CD14-positive monocyte (primary cell): ENCODE measurements at regions not wholly inside any gene's neighbourhood (a gene's known extent, or its start where the extent isn't known, plus 50 kb on each side); places are given as distances from the start of the nearest gene placed in this dataset.

ENCODE experiments used
- DNase-seq, 3 donors: peaks; one replicate each; pipeline ENCODE4 v3.0.0-alpha.2; 2011 to 2022
- H2AFZ ChIP-seq: 2 replicates; pipeline ENCODE4 v1.6.0; 2012; ENCODE audit warnings: mild to moderate bottlenecking, low read depth, low read length, inconsistent platforms; ENCODE audit not compliant: insufficient read depth, poor library complexity, severe bottlenecking
- H3K27ac ChIP-seq, 2 donors: 1 replicate in 1 of 2; 2 replicates in 1 of 2; pipeline ENCODE4 v1.5.1; 2012 to 2013; ENCODE audit warnings: low read length in 2 of 2, control low read depth in 1 of 2, inconsistent platforms in 1 of 2, low read depth in 1 of 2, mild to moderate bottlenecking in 1 of 2
- H3K27me3 ChIP-seq, 2 donors: one replicate each; pipeline versions ENCODE4 v1.6.0 to v1.6.1; 2011 to 2013; ENCODE audit warnings: low read length in 2 of 2; ENCODE audit not compliant: control insufficient read depth in 2 of 2, insufficient read depth in 2 of 2
- H3K36me3 ChIP-seq, 2 donors: replicated peaks in 1 of 2; 1 replicate in 1 of 2; 2 replicates in 1 of 2; pipeline versions ENCODE4 v1.5.1 to v1.6.1; 2012 to 2013; ENCODE audit warnings: low read length in 2 of 2, control low read depth in 1 of 2, inconsistent platforms in 1 of 2, mild to moderate bottlenecking in 1 of 2; ENCODE audit not compliant: insufficient read depth in 2 of 2, control insufficient read depth in 1 of 2
- H3K4me1 ChIP-seq, 2 donors: 1 replicate in 1 of 2; 2 replicates in 1 of 2; pipeline versions ENCODE4 v1.5.1 to v1.6.1; 2012 to 2013; ENCODE audit warnings: low read length in 2 of 2, control low read depth in 1 of 2, inconsistent platforms in 1 of 2, mild to moderate bottlenecking in 1 of 2, moderate library complexity in 1 of 2; ENCODE audit not compliant: insufficient read depth in 2 of 2, control insufficient read depth in 1 of 2
- H3K4me2 ChIP-seq: replicated peaks from 2 replicates; pipeline ENCODE3; 2012; ENCODE audit warnings: low read length, moderate library complexity, mild to moderate bottlenecking; ENCODE audit not compliant: poor library complexity, severe bottlenecking; ENCODE audit errors: extremely low read depth
- H3K4me3 ChIP-seq, 3 experiments: fragments of 200-600 bp in 1 of 3; sonication (generic) in 1 of 3; replicated peaks in 1 of 3; 1 replicate in 2 of 3; 2 replicates in 1 of 3; pipeline ENCODE4 v1.5.1; 2011 to 2013; ENCODE audit warnings: low read length in 3 of 3, mild to moderate bottlenecking in 3 of 3, control low read depth in 2 of 3, low read depth in 2 of 3, inconsistent platforms in 1 of 3, moderate library complexity in 1 of 3
- H3K79me2 ChIP-seq: 2 replicates; pipeline ENCODE4 v1.6.0; 2012; ENCODE audit warnings: mild to moderate bottlenecking, control low read depth, inconsistent platforms, low read length, moderate library complexity; ENCODE audit not compliant: insufficient read depth
- H3K9ac ChIP-seq: 2 replicates; pipeline ENCODE4 v1.6.0; 2017; ENCODE audit warnings: low read length, mild to moderate bottlenecking; ENCODE audit not compliant: insufficient read depth, poor library complexity, severe bottlenecking
- H3K9me3 ChIP-seq, 2 donors: replicated peaks in 1 of 2; 1 replicate in 1 of 2; 2 replicates in 1 of 2; pipeline versions ENCODE4 v1.5.1 to v1.6.1; 2012 to 2013; ENCODE audit warnings: low read length in 2 of 2, control low read depth in 1 of 2; ENCODE audit not compliant: control insufficient read depth in 1 of 2, insufficient read depth in 1 of 2
- H4K20me1 ChIP-seq: 2 replicates; pipeline ENCODE4 v1.6.0; 2012; ENCODE audit warnings: mild to moderate bottlenecking, low read length, control low read depth, moderate library complexity; ENCODE audit not compliant: insufficient read depth
- H3K27ac Mint-ChIP-seq, 7 donors: one replicate each; pipeline ENCODE4 v1.8.0; 2020; ENCODE audit warnings: mild to moderate bottlenecking in 7 of 7, mixed read lengths in 7 of 7, moderate library complexity in 6 of 7, inconsistent platforms in 2 of 7
- H3K27me3 Mint-ChIP-seq, 3 donors: one replicate each; pipeline ENCODE4 v1.8.0; 2021 to 2022; ENCODE audit warnings: low read depth in 3 of 3, mild to moderate bottlenecking in 3 of 3, mixed read lengths in 3 of 3, moderate library complexity in 3 of 3, inconsistent platforms in 1 of 3
- H3K36me3 Mint-ChIP-seq, 2 donors: one replicate each; pipeline ENCODE4 v1.8.0; 2020; ENCODE audit warnings: mixed read lengths in 2 of 2, inconsistent platforms in 1 of 2, mild to moderate bottlenecking in 1 of 2
- H3K4me1 Mint-ChIP-seq: one replicate; pipeline ENCODE4 v1.8.0; 2020; ENCODE audit warnings: mild to moderate bottlenecking, mixed read lengths
- H3K4me3 Mint-ChIP-seq, 2 donors: one replicate each; pipeline ENCODE4 v1.8.0; 2020; ENCODE audit warnings: mild to moderate bottlenecking in 2 of 2, mixed read lengths in 2 of 2, moderate library complexity in 1 of 2
- H3K9me3 Mint-ChIP-seq, 7 donors: one replicate each; pipeline ENCODE4 v1.8.0; 2020 to 2022; ENCODE audit warnings: mixed read lengths in 7 of 7, mild to moderate bottlenecking in 6 of 7, moderate library complexity in 6 of 7, inconsistent platforms in 2 of 7
- WGBS: methylation state at CpG from one replicate; pipeline ENCODE4 v1.1.5; 2013; ENCODE audit warnings: missing lambda C conversion rate; ENCODE audit not compliant: insufficient coverage; 5-methylcytosine and 5-hydroxymethylcytosine counted together
- intact Hi-C, 2 donors: fragments of 100-400 bp; cut with micrococcal nuclease; formaldehyde crosslinking; loops; one replicate each; pipeline versions ENCODE4 v1.15.0 to v1.15.1; 2023
- TF ChIP-seq, protein P1 (sequence below): fragments of 200-600 bp; IDR thresholded peaks from one replicate; pipeline ENCODE4 v1.8.0; 2022; ENCODE audit warnings: antibody characterized with exemption, mild to moderate bottlenecking

DNA sequence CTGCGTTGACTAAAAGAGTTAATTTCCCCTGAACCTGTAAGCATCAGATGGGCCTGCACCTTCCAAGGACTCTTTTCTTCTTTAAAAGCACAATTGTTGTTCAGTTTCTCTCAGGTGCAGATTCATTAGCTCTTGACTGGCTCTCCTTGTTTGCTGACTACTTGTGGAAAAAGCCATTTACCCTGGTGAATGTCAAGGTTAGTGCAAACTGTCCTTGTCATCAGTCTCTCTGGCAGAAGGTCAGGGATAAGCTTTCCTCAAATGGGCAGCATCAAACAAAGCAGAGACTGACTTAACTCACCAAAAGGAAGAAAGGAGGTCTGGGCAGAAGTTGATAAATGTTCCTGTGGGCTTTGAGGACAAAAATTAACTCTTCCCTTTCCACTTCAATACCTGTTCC is 922.7 kb downstream of the BCL11A start:
- Histone ChIP-seq H3K27ac (no peak overlapping the region), H2AFZ (no peak overlapping the region), H3K4me1 (no peaks in the 10 kb centered on the region), H3K9me3 (no peaks in the 10 kb centered on the region), H3K79me2 (no peaks in the 10 kb centered on the region), H4K20me1 (no peaks in the 10 kb centered on the region), H3K4me3 (no peak overlapping the region), H3K36me3 (no peaks in the 10 kb centered on the region), H3K27me3 (no peaks in the 10 kb centered on the region), H3K4me2 (no peak overlapping the region), H3K9ac (no peak overlapping the region)
- no peaks in the 10 kb centered on the region for H3K36me3 Mint-ChIP-seq
- H3K27ac Mint-ChIP-seq, result no peak overlapping the region
- intact Hi-C loops, result no loop called here
- no peak overlapping the region for H3K4me3 Mint-ChIP-seq
- no peak for DNase-seq
- WGBS, result 100% methylated on average over 1 of the region's 1 CpG
- H3K4me1 Mint-ChIP-seq, result no peaks in the 10 kb centered on the region
- TF ChIP-seq, protein P1, sequence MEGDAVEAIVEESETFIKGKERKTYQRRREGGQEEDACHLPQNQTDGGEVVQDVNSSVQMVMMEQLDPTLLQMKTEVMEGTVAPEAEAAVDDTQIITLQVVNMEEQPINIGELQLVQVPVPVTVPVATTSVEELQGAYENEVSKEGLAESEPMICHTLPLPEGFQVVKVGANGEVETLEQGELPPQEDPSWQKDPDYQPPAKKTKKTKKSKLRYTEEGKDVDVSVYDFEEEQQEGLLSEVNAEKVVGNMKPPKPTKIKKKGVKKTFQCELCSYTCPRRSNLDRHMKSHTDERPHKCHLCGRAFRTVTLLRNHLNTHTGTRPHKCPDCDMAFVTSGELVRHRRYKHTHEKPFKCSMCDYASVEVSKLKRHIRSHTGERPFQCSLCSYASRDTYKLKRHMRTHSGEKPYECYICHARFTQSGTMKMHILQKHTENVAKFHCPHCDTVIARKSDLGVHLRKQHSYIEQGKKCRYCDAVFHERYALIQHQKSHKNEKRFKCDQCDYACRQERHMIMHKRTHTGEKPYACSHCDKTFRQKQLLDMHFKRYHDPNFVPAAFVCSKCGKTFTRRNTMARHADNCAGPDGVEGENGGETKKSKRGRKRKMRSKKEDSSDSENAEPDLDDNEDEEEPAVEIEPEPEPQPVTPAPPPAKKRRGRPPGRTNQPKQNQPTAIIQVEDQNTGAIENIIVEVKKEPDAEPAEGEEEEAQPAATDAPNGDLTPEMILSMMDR, result no peak
- peaks cover 0 to 5% (median 2%) of the 10 kb centered on the region in 7 donors for H3K9me3 Mint-ChIP-seq
- no peaks in the 10 kb centered on the region for H3K27me3 Mint-ChIP-seq

DNA sequence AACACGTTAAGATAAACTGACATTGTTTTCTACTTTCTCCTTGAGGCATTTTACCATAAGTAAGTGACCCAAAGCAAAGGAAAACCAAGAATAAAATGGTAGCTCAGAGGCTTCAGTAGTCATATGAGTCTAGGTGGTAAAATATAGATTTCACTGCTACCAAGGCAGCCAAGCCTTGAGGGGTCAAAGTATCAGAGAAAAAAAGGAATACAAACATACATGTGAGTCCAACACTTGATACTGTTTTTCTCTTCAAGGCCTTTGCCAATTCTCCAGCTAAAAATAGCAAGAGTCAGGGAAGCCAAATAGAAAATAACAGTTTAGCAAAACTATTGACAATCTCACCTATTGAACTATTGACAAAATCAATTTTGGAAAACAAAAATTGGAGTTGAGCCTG is 925.9 kb downstream of the BCL11A start:
- intact Hi-C loops, result no loop called here
- H3K9me3 Mint-ChIP-seq, result peaks cover 0 to 5% (median 0%) of the 10 kb centered on the region in 7 donors
- H3K36me3 Mint-ChIP-seq, result no peaks in the 10 kb centered on the region
- no peaks in the 10 kb centered on the region for H3K79me2 ChIP-seq
- H2AFZ ChIP-seq, result no peak overlapping the region
- no peaks in the 10 kb centered on the region for H3K4me1 Mint-ChIP-seq
- no CpG with 5 or more reads among the region's 1 CpG for WGBS
- H3K4me1 ChIP-seq, result no peaks in the 10 kb centered on the region
- H3K4me2 ChIP-seq, result no peak overlapping the region
- H3K4me3 ChIP-seq, result no peak overlapping the region
- H3K27me3 Mint-ChIP-seq, result no peaks in the 10 kb centered on the region
- no peaks in the 10 kb centered on the region for H3K27me3 ChIP-seq
- DNase-seq, result no peak
- TF ChIP-seq, protein P1, result no peak
- no peaks in the 10 kb centered on the region for H3K36me3 ChIP-seq
- no peak overlapping the region for H3K27ac Mint-ChIP-seq
- no peaks in the 10 kb centered on the region for H3K9me3 ChIP-seq
- H3K4me3 Mint-ChIP-seq, result no peak overlapping the region
- no peaks in the 10 kb centered on the region for H4K20me1 ChIP-seq
- H3K9ac ChIP-seq, result no peak overlapping the region
- no peak overlapping the region for H3K27ac ChIP-seq
